ENCODE measurements at regions not wholly inside any gene's neighbourhood (a gene's known extent, or its start where the extent isn't known, plus 50 kb on each side); places are given as distances from the start of the nearest gene placed in this dataset.

- no peak for DNase-seq (ENCODE audit: low read depth, low spot score)
These were observed 100.2 kb upstream of the MYCN start for GRCh38 chr2:15840148-15840547.

GRCh38 chr2:15840969-15841368, 99.4 kb upstream of the MYCN start:
- DNase-seq (ENCODE audit: low read depth, low spot score) = no peak

GRCh38 chr2:15841776-15842560, 98.4 kb upstream of the MYCN start:
- DNase-seq (ENCODE audit: low read depth, low spot score) = no peak

- DNase-seq (ENCODE audit: low read depth, low spot score) = no peak
These were observed 97.3 kb upstream of the MYCN start for GRCh38 chr2:15842758-15843666.

GRCh38 chr2:15844211-15844801, 96.0 kb upstream of the MYCN start:
- DNase-seq (ENCODE audit: low read depth, low spot score) = no peak

GRCh38 chr2:15845294-15845693, 95.1 kb upstream of the MYCN start:
- no peak for DNase-seq (ENCODE audit: low read depth, low spot score)

- no peak for DNase-seq (ENCODE audit: low read depth, low spot score)
These were observed 94.5 kb upstream of the MYCN start for GRCh38 chr2:15845737-15846405.

- no peak for DNase-seq (ENCODE audit: low read depth, low spot score)
These were observed 93.7 kb upstream of the MYCN start for GRCh38 chr2:15846626-15847025.

- no peak for DNase-seq (ENCODE audit: low read depth, low spot score)
These were observed 89.8 kb upstream of the MYCN start for GRCh38 chr2:15850534-15850933.

GRCh38 chr2:15851076-15851693, 89.2 kb upstream of the MYCN start:
- no peak for DNase-seq (ENCODE audit: low read depth, low spot score)

GRCh38 chr2:15852811-15853210, 87.5 kb upstream of the MYCN start:
- no peak for DNase-seq (ENCODE audit: low read depth, low spot score)

GRCh38 chr2:15853903-15854302, 86.4 kb upstream of the MYCN start:
- no peak for DNase-seq (ENCODE audit: low read depth, low spot score)

- no peak for DNase-seq (ENCODE audit: low read depth, low spot score)
These were observed 84.5 kb upstream of the MYCN start for GRCh38 chr2:15855766-15856260.

- DNase-seq (ENCODE audit: low read depth, low spot score) = no peak
These were observed 84.0 kb upstream of the MYCN start for GRCh38 chr2:15856318-15856717.

- DNase-seq (ENCODE audit: low read depth, low spot score) = no peak
These were observed 81.9 kb upstream of the MYCN start for GRCh38 chr2:15858466-15858865.

GRCh38 chr2:15860051-15860663, 80.2 kb upstream of the MYCN start:
- DNase-seq (ENCODE audit: low read depth, low spot score) = no peak

- no peak for DNase-seq (ENCODE audit: low read depth, low spot score)
These were observed 79.6 kb upstream of the MYCN start for GRCh38 chr2:15860760-15861159.

- DNase-seq (ENCODE audit: low read depth, low spot score) = no peak
These were observed 79.1 kb upstream of the MYCN start for GRCh38 chr2:15861172-15861822.

GRCh38 chr2:15861898-15862297, 78.5 kb upstream of the MYCN start:
- no peak for DNase-seq (ENCODE audit: low read depth, low spot score)

- no peak for DNase-seq (ENCODE audit: low read depth, low spot score)
These were observed 77.3 kb upstream of the MYCN start for GRCh38 chr2:15863089-15863488.
